GM23248 (cell line): ENCODE measurements at regions not wholly inside any gene's neighbourhood (a gene's known extent, or its start where the extent isn't known, plus 50 kb on each side); places are given as distances from the start of the nearest gene placed in this dataset.
"Not testable (repeated sequence)": the region's sequence is repeated elsewhere in the genome, so short reads cannot be mapped to it uniquely, and the experiment has no call there.

Experiments used
- DNase-seq: peaks from one replicate; pipeline ENCODE4 v3.0.0-alpha.2; 2015
- H2AFZ ChIP-seq: fragments of 200-600 bp; sonication (generic); 2 replicates; pipeline ENCODE4 v1.6.1; 2016; ENCODE audit warnings: antibody characterized with exemption
- H3F3A ChIP-seq: fragments of 200-600 bp; sonication (generic); 2 replicates; pipeline ENCODE4 v1.6.1; 2016; ENCODE audit warnings: mild to moderate bottlenecking, antibody characterized with exemption, mixed run types; ENCODE audit not compliant: insufficient read depth
- H3K27ac ChIP-seq: fragments of 200-600 bp; sonication (generic); 2 replicates; pipeline ENCODE4 v1.5.1; 2016; ENCODE audit warnings: mild to moderate bottlenecking
- H3K27me3 ChIP-seq: fragments of 200-600 bp; sonication (generic); replicated peaks from 2 replicates; pipeline ENCODE4 v1.6.1; 2016; ENCODE audit warnings: mild to moderate bottlenecking; ENCODE audit not compliant: insufficient read depth
- H3K36me3 ChIP-seq: fragments of 200-600 bp; sonication (generic); 2 replicates; pipeline ENCODE4 v1.6.1; 2016; ENCODE audit warnings: low read depth, mild to moderate bottlenecking
- H3K4me1 ChIP-seq: fragments of 200-600 bp; sonication (generic); 2 replicates; pipeline ENCODE4 v1.6.1; 2016; ENCODE audit warnings: mild to moderate bottlenecking; ENCODE audit not compliant: insufficient read depth
- H3K4me2 ChIP-seq: fragments of 200-600 bp; sonication (generic); one replicate; pipeline ENCODE4 v1.6.1; 2016; ENCODE audit warnings: mild to moderate bottlenecking; ENCODE audit not compliant: unreplicated experiment
- H3K4me3 ChIP-seq: fragments of 200-600 bp; sonication (generic); 2 replicates; pipeline ENCODE4 v1.5.1; 2016; ENCODE audit warnings: mild to moderate bottlenecking
- H3K79me2 ChIP-seq: fragments of 200-600 bp; sonication (generic); 2 replicates; pipeline ENCODE4 v1.6.1; 2016; ENCODE audit warnings: mild to moderate bottlenecking; ENCODE audit not compliant: insufficient read depth
- H3K9ac ChIP-seq: fragments of 200-600 bp; sonication (generic); 2 replicates; pipeline ENCODE4 v1.6.1; 2016; ENCODE audit warnings: mild to moderate bottlenecking
- H3K9me2 ChIP-seq: fragments of 200-600 bp; sonication (generic); 2 replicates; pipeline ENCODE4 v1.6.1; 2016; ENCODE audit warnings: mixed run types, mild to moderate bottlenecking, moderate library complexity; ENCODE audit not compliant: insufficient read depth
- H3K9me3 ChIP-seq: fragments of 200-600 bp; sonication (generic); one replicate; pipeline ENCODE4 v1.6.1; 2017; ENCODE audit warnings: low read depth
- H4K20me1 ChIP-seq: fragments of 200-600 bp; sonication (generic); 2 replicates; pipeline ENCODE4 v1.6.0; 2016; ENCODE audit not compliant: insufficient read depth
- EZH2 ChIP-seq: fragments of 200-600 bp; sonication (generic); IDR thresholded peaks from 2 replicates; pipeline ENCODE4 v1.6.1; 2018; ENCODE audit warnings: antibody characterized with exemption, mild to moderate bottlenecking; ENCODE audit not compliant: insufficient read depth, poor library complexity, severe bottlenecking
- EZH2phosphoT487 ChIP-seq: fragments of 200-600 bp; sonication (generic); IDR thresholded peaks from 2 replicates; pipeline ENCODE4 v1.6.1; 2018; ENCODE audit warnings: antibody characterized with exemption, moderate library complexity, mild to moderate bottlenecking, low read depth; ENCODE audit not compliant: insufficient read depth
- WGBS, 2 experiments: methylation state at CpG; one replicate each; pipeline ENCODE4 v1.1.6; 2015 to 2017; ENCODE audit warnings: low lambda C conversion rate in 2 of 2, low coverage in 1 of 2; ENCODE audit errors: missing lambda C conversion rate in 2 of 2; 5-methylcytosine and 5-hydroxymethylcytosine counted together
- in situ Hi-C: fragments of 300-500 bp; cut with MboI; formaldehyde crosslinking; loops from 2 replicates; pipeline ENCODE4 v1.15.0; 2020

GRCh38 chr2:176913955-176914354 lies 298.6 kb upstream of the HNRNPA3 start:
- H3K27me3 ChIP-seq: no peaks in the 10 kb centered on the region
- no peaks in the 10 kb centered on the region for H4K20me1 ChIP-seq
- H3K4me3 ChIP-seq: no peak overlapping the region
- no peaks in the 10 kb centered on the region for H3K9me3 ChIP-seq
- WGBS, 2 experiments: 83 to 86% methylated on average over 1 of the region's 1 CpG
- no peaks in the 10 kb centered on the region for H3K36me3 ChIP-seq
- H2AFZ ChIP-seq: no peak overlapping the region
- H3K27ac ChIP-seq: no peak overlapping the region
- H3K4me1 ChIP-seq: no peaks in the 10 kb centered on the region
- no peak overlapping the region for H3K4me2 ChIP-seq
- H3K9me2 ChIP-seq: no peaks in the 10 kb centered on the region
- H3F3A ChIP-seq: no peaks in the 10 kb centered on the region
- no peak for DNase-seq
- no peaks in the 10 kb centered on the region for H3K79me2 ChIP-seq
- no peak overlapping the region for H3K9ac ChIP-seq
- TF ChIP-seq EZH2phosphoT487 (no peak), EZH2 (no peak)
- in situ Hi-C loops: no loop called here

GRCh38 chr2:176914371-176914770 lies 298.2 kb upstream of the HNRNPA3 start:
- WGBS, 2 experiments: 42 to 51% methylated on average over 3 of the region's 3 CpGs
- Histone ChIP-seq H3K9me2 (no peaks in the 10 kb centered on the region), H3K27me3 (no peaks in the 10 kb centered on the region), H3K79me2 (no peaks in the 10 kb centered on the region), H3K4me2 (no peak overlapping the region), H3K9me3 (no peaks in the 10 kb centered on the region), H3K36me3 (no peaks in the 10 kb centered on the region), H4K20me1 (no peaks in the 10 kb centered on the region), H3K27ac (no peak overlapping the region), H3K4me3 (no peak overlapping the region), H3K9ac (no peak overlapping the region), H2AFZ (no peak overlapping the region), H3K4me1 (no peaks in the 10 kb centered on the region), H3F3A (no peaks in the 10 kb centered on the region)
- DNase-seq: no peak
- TF ChIP-seq EZH2 (no peak), EZH2phosphoT487 (no peak)
- in situ Hi-C loops: no loop called here

- H3K9ac ChIP-seq, in situ Hi-C loops: not testable (repeated sequence)
Measured at GRCh38 chr2:176922545-176922944, 290.0 kb upstream of the HNRNPA3 start.

GRCh38 chr2:176923205-176923604 lies 289.4 kb upstream of the HNRNPA3 start:
- H3K9ac ChIP-seq: no peak overlapping the region
- no peak overlapping the region for H2AFZ ChIP-seq
- no peaks in the 10 kb centered on the region for H3K9me3 ChIP-seq
- no peak for DNase-seq
- no peaks in the 10 kb centered on the region for H3K9me2 ChIP-seq
- H3K79me2 ChIP-seq: no peaks in the 10 kb centered on the region
- H3K27ac ChIP-seq: no peak overlapping the region
- no peaks in the 10 kb centered on the region for H3F3A ChIP-seq
- no peaks in the 10 kb centered on the region for H3K36me3 ChIP-seq
- no peaks in the 10 kb centered on the region for H4K20me1 ChIP-seq
- in situ Hi-C loops: no loop called here
- H3K4me1 ChIP-seq: no peaks in the 10 kb centered on the region
- no peak for TF ChIP-seq EZH2phosphoT487
- TF ChIP-seq EZH2: no peak
- H3K27me3 ChIP-seq: no peaks in the 10 kb centered on the region
- no peak overlapping the region for H3K4me3 ChIP-seq
- no peak overlapping the region for H3K4me2 ChIP-seq
- WGBS, 2 experiments: 87 to 90% methylated on average over 4 of the region's 4 CpGs

More at GRCh38 chr2:176922545-176922944, 290.0 kb upstream of the HNRNPA3 start:
- H3K27me3 ChIP-seq, H2AFZ ChIP-seq, H3K36me3 ChIP-seq, H3F3A ChIP-seq, H4K20me1 ChIP-seq, H3K4me1 ChIP-seq, H3K9me2 ChIP-seq, H3K4me2 ChIP-seq, H3K4me3 ChIP-seq, H3K79me2 ChIP-seq, H3K9me3 ChIP-seq, H3K27ac ChIP-seq, DNase-seq: not testable (repeated sequence)
- 67 to 70% methylated on average over 3 of the region's 3 CpGs for WGBS, 2 experiments

- peak; percentile 30 for DNase-seq
Measured at GRCh38 chr2:176924909-176925534, 287.6 kb upstream of the HNRNPA3 start.

More at GRCh38 chr2:176924909-176925534, 287.6 kb upstream of the HNRNPA3 start:
- Histone ChIP-seq H3K79me2 (no peaks in the 10 kb centered on the region), H2AFZ (no peak overlapping the region), H3K9ac (no peak overlapping the region), H3K4me3 (no peak overlapping the region), H3K4me1 (no peaks in the 10 kb centered on the region), H3K27me3 (no peaks in the 10 kb centered on the region), H4K20me1 (no peaks in the 10 kb centered on the region), H3F3A (no peaks in the 10 kb centered on the region), H3K9me3 (no peaks in the 10 kb centered on the region), H3K4me2 (no peak overlapping the region), H3K9me2 (no peaks in the 10 kb centered on the region), H3K27ac (no peak overlapping the region), H3K36me3 (no peaks in the 10 kb centered on the region)
- in situ Hi-C loops: no loop called here
- WGBS, 2 experiments: 14 to 18% methylated on average over 7 of the region's 7 CpGs
- no peak for TF ChIP-seq EZH2phosphoT487
- no peak for TF ChIP-seq EZH2
